OCI-LY7 (cell line): ENCODE measurements at regions not wholly inside any gene's neighbourhood (a gene's known extent, or its start where the extent isn't known, plus 50 kb on each side); places are given as distances from the start of the nearest gene placed in this dataset.

Experiments used
- EZH2phosphoT487 ChIP-seq: fragments of 200-600 bp; sonication (generic); IDR thresholded peaks from 2 replicates; pipeline ENCODE4 v1.6.1; 2018; ENCODE audit warnings: low read depth, borderline replicate concordance, mild to moderate bottlenecking, mixed run types, antibody characterized with exemption, low read length, moderate library complexity, mixed read lengths
- TF ChIP-seq, protein P1 (sequence below): fragments of 200-600 bp; sonication (generic); conservative IDR thresholded peaks from 2 replicates; pipeline ENCODE4 v1.5.1; 2014; ENCODE audit warnings: mild to moderate bottlenecking, antibody characterized with exemption, low read length, moderate library complexity, mixed read lengths

DNA sequence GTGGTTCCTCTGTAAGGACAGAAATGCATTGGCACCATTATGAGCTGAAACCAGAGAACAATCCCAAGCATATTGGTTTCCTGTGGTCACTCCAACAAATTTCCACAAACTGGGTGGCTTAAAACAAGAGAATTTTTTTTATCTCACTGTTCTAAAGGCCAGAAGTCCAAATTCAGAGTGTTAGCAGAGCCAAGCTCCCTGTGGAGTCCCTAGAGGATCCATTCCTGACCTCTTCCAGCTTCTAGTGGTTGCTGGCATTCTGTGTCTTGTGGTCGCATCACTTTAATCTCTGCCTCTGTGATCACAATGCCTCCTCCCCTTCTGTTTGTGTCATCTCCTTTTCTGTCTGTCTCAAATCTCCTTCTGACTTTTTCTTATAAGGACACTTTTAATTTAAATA lies 380.3 kb downstream of the NYAP2 start:
- TF ChIP-seq, protein P1, sequence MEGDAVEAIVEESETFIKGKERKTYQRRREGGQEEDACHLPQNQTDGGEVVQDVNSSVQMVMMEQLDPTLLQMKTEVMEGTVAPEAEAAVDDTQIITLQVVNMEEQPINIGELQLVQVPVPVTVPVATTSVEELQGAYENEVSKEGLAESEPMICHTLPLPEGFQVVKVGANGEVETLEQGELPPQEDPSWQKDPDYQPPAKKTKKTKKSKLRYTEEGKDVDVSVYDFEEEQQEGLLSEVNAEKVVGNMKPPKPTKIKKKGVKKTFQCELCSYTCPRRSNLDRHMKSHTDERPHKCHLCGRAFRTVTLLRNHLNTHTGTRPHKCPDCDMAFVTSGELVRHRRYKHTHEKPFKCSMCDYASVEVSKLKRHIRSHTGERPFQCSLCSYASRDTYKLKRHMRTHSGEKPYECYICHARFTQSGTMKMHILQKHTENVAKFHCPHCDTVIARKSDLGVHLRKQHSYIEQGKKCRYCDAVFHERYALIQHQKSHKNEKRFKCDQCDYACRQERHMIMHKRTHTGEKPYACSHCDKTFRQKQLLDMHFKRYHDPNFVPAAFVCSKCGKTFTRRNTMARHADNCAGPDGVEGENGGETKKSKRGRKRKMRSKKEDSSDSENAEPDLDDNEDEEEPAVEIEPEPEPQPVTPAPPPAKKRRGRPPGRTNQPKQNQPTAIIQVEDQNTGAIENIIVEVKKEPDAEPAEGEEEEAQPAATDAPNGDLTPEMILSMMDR, result no peak
- no peak for TF ChIP-seq EZH2phosphoT487
